ENCODE measurements at regions not wholly inside any gene's neighbourhood (a gene's known extent, or its start where the extent isn't known, plus 50 kb on each side); places are given as distances from the start of the nearest gene placed in this dataset.

GRCh38 chr5:82942083-82942881, 134.9 kb downstream of the TMEM167A start:
- TF ChIP-seq CTCF (IDR thresholded peaks at IDR 0.05; ENCODE audit: insufficient read depth, low read length) = no peak
- TF ChIP-seq POLR2AphosphoS5 (IDR thresholded peaks at IDR 0.05; ENCODE audit: low read depth) = no peak
- no peak for TF ChIP-seq REST (IDR thresholded peaks at IDR 0.05; ENCODE audit: insufficient replicate concordance, low read depth)
- TF ChIP-seq SPI1 (IDR thresholded peaks at IDR 0.05; ENCODE audit: borderline replicate concordance, low read depth) = no peak

Data from HL-60 (cell line).